H1 (cell line): ENCODE measurements at regions not wholly inside any gene's neighbourhood (a gene's known extent, or its start where the extent isn't known, plus 50 kb on each side); places are given as distances from the start of the nearest gene placed in this dataset.

ENCODE experiments used
- CTCF ChIA-PET: fragments of 300-600 bp; sonication (Branson Sonifier 250); formaldehyde crosslinking; loops from one replicate; lab custom pipeline; 2021; ENCODE audit not compliant: partially characterized antibody; lab: Charles Lee
- POLR2A ChIA-PET: fragments of 300-600 bp; sonication (Branson Sonifier 250); formaldehyde crosslinking; loops from one replicate; lab custom pipeline; 2021; ENCODE audit warnings: inconsistent platforms; ENCODE audit not compliant: partially characterized antibody; lab: Charles Lee
- DNase-seq, 2 experiments: peaks; one replicate each; pipeline versions ENCODE4 v3.0.0 to v3.0.0-alpha.2; 2010 to 2022; ENCODE audit warnings: low spot score in 2 of 2, low read depth in 1 of 2, mixed read lengths in 1 of 2
- FAIRE-seq: peaks from 2 replicates; lab custom pipeline; 2011; peaks lifted over from hg19 to GRCh38; lab: Jason Lieb, UNC
- H2AFZ ChIP-seq: 2 replicates; pipeline ENCODE4 v1.8.1; 2012; ENCODE audit warnings: low read length, inconsistent platforms
- H2AK5ac ChIP-seq: 2 replicates; pipeline ENCODE4 v1.6.1; 2013; ENCODE audit warnings: low read depth, low read length
- H2BK120ac ChIP-seq: replicated peaks from 2 replicates; pipeline ENCODE3; 2013; ENCODE audit warnings: low read depth, low read length, inconsistent platforms
- H2BK12ac ChIP-seq: 2 replicates; pipeline ENCODE4 v1.6.1; 2013; ENCODE audit warnings: low read depth, low read length
- H2BK15ac ChIP-seq: 2 replicates; pipeline ENCODE4 v1.6.1; 2013; ENCODE audit warnings: low read length
- H2BK20ac ChIP-seq: 2 replicates; pipeline ENCODE4 v1.6.1; 2013; ENCODE audit warnings: low read length
- H2BK5ac ChIP-seq: 2 replicates; pipeline ENCODE4 v1.6.1; 2013; ENCODE audit warnings: low read depth, low read length
- H3K14ac ChIP-seq: 2 replicates; pipeline ENCODE4 v1.6.1; 2013; ENCODE audit warnings: inconsistent platforms; ENCODE audit not compliant: insufficient read length
- H3K18ac ChIP-seq: 2 replicates; pipeline ENCODE4 v1.6.1; 2013; ENCODE audit warnings: low read length; ENCODE audit errors: extremely low read depth
- H3K23ac ChIP-seq: 2 replicates; pipeline ENCODE4 v1.6.1; 2013; ENCODE audit warnings: inconsistent platforms; ENCODE audit not compliant: insufficient read length
- H3K23me2 ChIP-seq: 2 replicates; pipeline ENCODE4 v1.6.1; 2013; ENCODE audit warnings: low read depth, low read length
- H3K27ac ChIP-seq: 2 replicates; pipeline ENCODE4 v1.6.1; 2011; ENCODE audit warnings: low read depth, low read length, inconsistent platforms
- H3K27me3 ChIP-seq, 4 experiments: replicated peaks in 1 of 4; 1 replicate in 1 of 4; 2 replicates in 3 of 4; pipeline versions ENCODE4 v1.6.1 to v1.8.1; 2011 to 2013; ENCODE audit warnings: low read length in 3 of 4, mild to moderate bottlenecking in 3 of 4, inconsistent platforms in 2 of 4, mixed read lengths in 2 of 4, moderate library complexity in 1 of 4; ENCODE audit not compliant: control insufficient read depth in 3 of 4, insufficient read depth in 3 of 4; ENCODE audit errors: extremely low read depth in 1 of 4
- H3K36me3 ChIP-seq, 4 experiments: 2 replicates each; pipeline versions ENCODE4 v1.6.1 to v1.8.1; 2011 to 2013; ENCODE audit warnings: mild to moderate bottlenecking in 4 of 4, low read length in 3 of 4, moderate library complexity in 2 of 4, control low read depth in 1 of 4, inconsistent platforms in 1 of 4; ENCODE audit not compliant: insufficient read depth in 4 of 4, control insufficient read depth in 2 of 4
- H3K4ac ChIP-seq: replicated peaks from 2 replicates; pipeline ENCODE3; 2013; ENCODE audit warnings: low read length, low read depth, mixed read lengths, inconsistent platforms; ENCODE audit not compliant: insufficient read length
- H3K4me1 ChIP-seq, 4 experiments: replicated peaks in 1 of 4; 1 replicate in 1 of 4; 2 replicates in 3 of 4; pipeline versions ENCODE4 v1.6.1 to v1.8.1; 2011 to 2013; ENCODE audit warnings: low read length in 3 of 4, inconsistent platforms in 2 of 4, mixed read lengths in 1 of 4; ENCODE audit not compliant: insufficient read depth in 4 of 4, control insufficient read depth in 3 of 4
- H3K4me2 ChIP-seq, 2 experiments: 2 replicates each; pipeline versions ENCODE4 v1.6.1 to v1.8.1; 2011 to 2013; ENCODE audit warnings: low read depth in 2 of 2, low read length in 2 of 2, control low read depth in 1 of 2, inconsistent platforms in 1 of 2, mild to moderate bottlenecking in 1 of 2; ENCODE audit not compliant: insufficient read depth in 1 of 2
- H3K4me3 ChIP-seq, 4 experiments: fragments of 200-600, 300-600 bp in 1 of 4; sonication (generic), shearing (Covaris generic), sonication (Bioruptor Twin) in 1 of 4; 2 replicates each; pipeline versions ENCODE4 v1.5.1 to v1.8.1; 2011 to 2016; ENCODE audit warnings: low read length in 4 of 4, low read depth in 3 of 4, control low read depth in 2 of 4, inconsistent platforms in 2 of 4, mild to moderate bottlenecking in 2 of 4, mixed read lengths in 1 of 4, moderate library complexity in 1 of 4; ENCODE audit not compliant: insufficient read depth in 2 of 4; ENCODE audit errors: extremely low read depth in 1 of 4
- H3K56ac ChIP-seq: replicated peaks from 2 replicates; pipeline ENCODE3; 2013; ENCODE audit warnings: low read depth, mild to moderate bottlenecking, mixed read lengths, low read length, inconsistent platforms; ENCODE audit not compliant: insufficient read length
- H3K79me1 ChIP-seq: 2 replicates; pipeline ENCODE4 v1.6.1; 2013; ENCODE audit warnings: low read depth, low read length, control low read depth
- H3K79me2 ChIP-seq, 2 experiments: 2 replicates each; pipeline versions ENCODE4 v1.6.1 to v1.8.1; 2012 to 2013; ENCODE audit warnings: low read length in 2 of 2, mild to moderate bottlenecking in 2 of 2, inconsistent platforms in 1 of 2; ENCODE audit not compliant: insufficient read depth in 2 of 2, control insufficient read depth in 1 of 2
- H3K9ac ChIP-seq, 4 experiments: replicated peaks in 1 of 4; 1 replicate in 1 of 4; 2 replicates in 3 of 4; pipeline versions ENCODE4 v1.6.1 to v1.8.1; 2011 to 2013; ENCODE audit warnings: low read depth in 3 of 4, low read length in 3 of 4, control low read depth in 2 of 4, mild to moderate bottlenecking in 2 of 4, moderate library complexity in 2 of 4, inconsistent platforms in 1 of 4; ENCODE audit errors: extremely low read depth in 1 of 4
- H3K9me3 ChIP-seq, 2 experiments: 2 replicates each; pipeline versions ENCODE4 v1.6.1 to v1.8.1; 2012 to 2013; ENCODE audit warnings: mild to moderate bottlenecking in 2 of 2, moderate library complexity in 2 of 2, control low read depth in 1 of 2, inconsistent platforms in 1 of 2, low read depth in 1 of 2, low read length in 1 of 2, mixed read lengths in 1 of 2; ENCODE audit not compliant: insufficient read depth in 2 of 2
- H4K20me1 ChIP-seq, 2 experiments: replicated peaks in 1 of 2; 2 replicates each; pipeline versions ENCODE3 to v1.8.1; 2011 to 2013; ENCODE audit warnings: inconsistent platforms in 2 of 2, low read length in 2 of 2, mild to moderate bottlenecking in 1 of 2; ENCODE audit not compliant: insufficient read depth in 2 of 2, control insufficient read depth in 1 of 2
- H4K5ac ChIP-seq: 2 replicates; pipeline ENCODE4 v1.6.1; 2013; ENCODE audit warnings: low read length, low read depth, mixed read lengths, inconsistent platforms; ENCODE audit not compliant: insufficient read length
- H4K8ac ChIP-seq: 2 replicates; pipeline ENCODE4 v1.8.0; 2013; ENCODE audit warnings: mild to moderate bottlenecking, moderate library complexity, low read length, inconsistent platforms; ENCODE audit not compliant: insufficient read depth; ENCODE audit errors: extremely low read depth
- H4K91ac ChIP-seq: replicated peaks from 2 replicates; pipeline ENCODE3; 2013; ENCODE audit warnings: low read length, mixed read lengths, inconsistent platforms; ENCODE audit not compliant: insufficient read length
- ASH2L ChIP-seq: fragments of 200-600, 300-600 bp; sonication (generic); IDR thresholded peaks from one replicate; pipeline ENCODE4 v1.7.1; 2017; ENCODE audit warnings: low read length
- EP300 ChIP-seq, 2 experiments: IDR thresholded peaks; 1 replicate in 1 of 2; 2 replicates in 1 of 2; pipeline ENCODE4 v1.6.1; 2011 to 2012; ENCODE audit warnings: low read depth in 2 of 2, low read length in 2 of 2, mild to moderate bottlenecking in 2 of 2, borderline replicate concordance in 1 of 2, inconsistent platforms in 1 of 2, moderate library complexity in 1 of 2
- GTF2F1 ChIP-seq: IDR thresholded peaks from 2 replicates; pipeline ENCODE4 v1.6.1; 2012; ENCODE audit warnings: low read depth, low read length, improper control_type of control experiment, borderline replicate concordance
- NRF1 ChIP-seq: IDR thresholded peaks from 2 replicates; pipeline ENCODE4 v1.6.1; 2011; ENCODE audit warnings: mild to moderate bottlenecking, low read depth, low read length, improper control_type of control experiment
- POLR2AphosphoS5 ChIP-seq: IDR thresholded peaks from 2 replicates; pipeline ENCODE4 v1.6.1; 2011; ENCODE audit warnings: low read depth, low read length
- SAP30 ChIP-seq: fragments of 300-600 bp; sonication (generic); IDR thresholded peaks from 2 replicates; pipeline ENCODE4 v1.7.1; 2012; ENCODE audit warnings: low read length, moderate library complexity, mild to moderate bottlenecking, inconsistent platforms; ENCODE audit not compliant: insufficient read depth, insufficient replicate concordance
- TAF1 ChIP-seq: IDR thresholded peaks from 2 replicates; pipeline ENCODE4 v1.6.1; 2011; ENCODE audit warnings: mild to moderate bottlenecking, low read depth, low read length
- YY1 ChIP-seq: IDR thresholded peaks from 2 replicates; pipeline ENCODE4 v1.6.1; 2011; ENCODE audit warnings: low read depth, mild to moderate bottlenecking, low read length
- WGBS, 2 experiments: shearing (Covaris generic) in 1 of 2; methylation state at CpG; one replicate each; pipeline versions ENCODE4 v1.1.6 to v1.1.7; 2013 to 2015; ENCODE audit warnings: low lambda C conversion rate in 2 of 2, mixed read lengths in 2 of 2, inconsistent platforms in 1 of 2, low coverage in 1 of 2, missing lambda C conversion rate in 1 of 2; ENCODE audit not compliant: insufficient replicate concordance in 2 of 2, insufficient coverage in 1 of 2, insufficient read length in 1 of 2; ENCODE audit errors: extremely low coverage in 1 of 2, missing lambda C conversion rate in 1 of 2; 5-methylcytosine and 5-hydroxymethylcytosine counted together

- H2BK12ac ChIP-seq, result no peak overlapping the region
- H2BK20ac ChIP-seq, result no peak overlapping the region
- no peak overlapping the region for H3K27ac ChIP-seq
- TF ChIP-seq POLR2AphosphoS5 (no peak), NRF1 (no peak), YY1 (no peak), EP300 (IDR thresholded peaks at IDR 0.05; ENCODE audit: borderline replicate concordance in 1 of 2, low read depth in 2 of 2, low read length in 2 of 2) (no peak), GTF2F1 (no peak), ASH2L (no peak), TAF1 (no peak), SAP30 (no peak)
- H3K23me2 ChIP-seq, result no peaks in the 10 kb centered on the region
- H3K18ac ChIP-seq, result no peak overlapping the region
- H3K4ac ChIP-seq, result no peak overlapping the region
- no peak overlapping the region for H3K14ac ChIP-seq
- H3K36me3 ChIP-seq, result no peaks in the 10 kb centered on the region
- no peak overlapping the region for H3K9ac ChIP-seq
- H2BK5ac ChIP-seq, result no peak overlapping the region
- no peak overlapping the region for H2BK120ac ChIP-seq
- no peak overlapping the region for H2AK5ac ChIP-seq
- no peak overlapping the region for H4K8ac ChIP-seq
- no peak overlapping the region for H3K23ac ChIP-seq
- H3K79me2 ChIP-seq, result no peaks in the 10 kb centered on the region
- peaks cover 14 to 23% of the 10 kb centered on the region in 2 experiments for H3K9me3 ChIP-seq
- peak overlapping the region; percentile 18 for H4K91ac ChIP-seq
- no peak overlapping the region for H2AFZ ChIP-seq
- no peak overlapping the region for H3K4me2 ChIP-seq
- ChIA-PET POLR2A (no interaction called here), CTCF (interaction anchor here (0.8 to 1.7 kb wide), 6 partner anchors 9 to 221 kb away, joined by 3 to 6 read pairs (median 3); no protein-coding TSS in a partner anchor)
- H3K4me1 ChIP-seq, result no peaks in the 10 kb centered on the region
- H3K79me1 ChIP-seq, result no peaks in the 10 kb centered on the region
- FAIRE-seq (no peak), DNase-seq (no peak)
- WGBS, 2 experiments, result 88% methylated on average over 2 of the region's 2 CpGs; no CpG with 5 or more reads in 1 of the 2 experiments
- H4K5ac ChIP-seq, result no peak overlapping the region
- H3K27me3 ChIP-seq, result no peaks in the 10 kb centered on the region
- H3K4me3 ChIP-seq, result no peak overlapping the region
- H2BK15ac ChIP-seq, result no peak overlapping the region
- H3K56ac ChIP-seq, result no peak overlapping the region
- H4K20me1 ChIP-seq, result no peaks in the 10 kb centered on the region
Observed at GRCh38 chr1:30014031-30014430, 709.4 kb downstream of the MATN1 start.
